ENCODE measurements at regions not wholly inside any gene's neighbourhood (a gene's known extent, or its start where the extent isn't known, plus 50 kb on each side); places are given as distances from the start of the nearest gene placed in this dataset.
"Not testable (repeated sequence)": the region's sequence is repeated elsewhere in the genome, so short reads cannot be mapped to it uniquely, and the experiment has no call there.

GRCh38 chr10:38209332-38209731 is 115.2 kb downstream of the ZNF37A start:
- no peak for DNase-seq

GRCh38 chr10:38209748-38210147 is 115.6 kb downstream of the ZNF37A start:
- not testable (repeated sequence) for DNase-seq

DNA sequence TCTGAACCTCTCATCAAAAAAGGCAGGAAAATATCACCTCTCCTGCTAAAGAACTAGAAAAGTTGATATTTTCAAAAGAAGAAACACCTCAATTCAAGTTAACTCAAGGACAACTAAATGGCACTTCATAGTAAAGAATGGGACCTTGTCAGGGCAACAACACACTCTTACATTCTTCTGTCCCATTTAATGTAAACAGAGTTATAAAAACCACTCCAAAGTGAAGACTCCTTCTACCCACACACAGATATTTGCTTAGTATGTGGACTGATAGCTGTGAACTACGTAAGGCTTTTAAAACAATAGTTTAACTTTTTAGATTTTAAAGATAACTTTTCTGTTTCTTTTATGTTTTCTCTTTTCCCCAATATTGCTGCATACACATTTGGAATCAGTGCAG is 118.3 kb downstream of the ZNF37A start:
- DNase-seq = no peak

GRCh38 chr10:38226385-38226784 is 132.2 kb downstream of the ZNF37A start:
- DNase-seq = no peak

GRCh38 chr10:38228394-38228793 is 134.3 kb downstream of the ZNF37A start:
- no peak for DNase-seq

GRCh38 chr10:38238479-38238878 is 144.3 kb downstream of the ZNF37A start:
- DNase-seq = not testable (repeated sequence)

GRCh38 chr10:38242061-38242649 is 148.0 kb downstream of the ZNF37A start:
- DNase-seq = peak; percentile 5 to 25

- not testable (repeated sequence) for DNase-seq
Observed at GRCh38 chr10:38248113-38248512, 154.0 kb downstream of the ZNF37A start.

GRCh38 chr10:38252551-38252950 is 158.4 kb downstream of the ZNF37A start:
- DNase-seq = peak in 1 of 2 experiments; percentile 3

DNA sequence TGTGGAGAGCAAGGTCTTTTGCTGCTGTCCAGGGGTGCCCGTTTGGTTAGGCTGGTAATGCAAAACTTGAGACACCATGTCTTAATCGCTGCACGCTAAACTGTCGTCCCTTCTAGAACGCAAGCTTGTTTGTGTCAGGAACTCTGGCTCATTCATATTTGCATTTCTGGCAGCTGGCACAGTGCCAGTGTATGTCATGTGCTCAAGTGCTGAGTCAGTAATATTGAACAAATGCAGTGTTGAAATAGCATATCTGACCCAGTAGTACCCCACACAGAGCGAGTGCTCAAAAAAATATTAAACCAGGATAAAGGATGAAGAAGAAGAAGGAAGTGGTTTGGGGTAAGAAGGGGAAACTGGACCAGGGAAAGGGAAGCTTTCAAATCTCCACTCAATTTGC is 173.4 kb downstream of the ZNF37A start:
- not testable (repeated sequence) for DNase-seq

DNA sequence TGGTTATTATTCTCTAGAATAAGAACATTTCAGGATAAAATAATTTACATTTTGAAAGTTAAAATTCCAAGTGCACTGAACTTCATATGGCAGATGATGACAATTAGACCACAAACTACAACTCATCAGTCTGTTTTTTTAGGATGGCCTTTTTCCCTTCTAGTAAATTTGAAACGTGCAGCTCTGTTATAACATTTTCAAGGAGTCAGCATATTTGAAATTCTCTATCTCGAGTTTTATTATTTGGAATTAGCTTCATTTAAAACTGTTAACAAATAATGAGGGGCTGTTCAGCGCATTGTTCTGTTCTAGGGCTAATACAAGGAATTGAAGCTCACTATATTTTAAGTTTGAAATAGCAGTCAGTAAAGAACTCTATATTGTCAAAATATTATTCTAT is 176.9 kb downstream of the ZNF37A start:
- DNase-seq = not testable (repeated sequence)

- DNase-seq = not testable (repeated sequence)
Observed at GRCh38 chr10:38274879-38275278, 180.7 kb downstream of the ZNF37A start.

- not testable (repeated sequence) for DNase-seq
Observed at GRCh38 chr10:38292560-38292959, 198.4 kb downstream of the ZNF37A start.

GRCh38 chr10:38310111-38310510 is 216.0 kb downstream of the ZNF37A start:
- DNase-seq = not testable (repeated sequence)

- DNase-seq = not testable (repeated sequence)
Observed at GRCh38 chr10:38315090-38315805, 221.1 kb downstream of the ZNF37A start.

DNA sequence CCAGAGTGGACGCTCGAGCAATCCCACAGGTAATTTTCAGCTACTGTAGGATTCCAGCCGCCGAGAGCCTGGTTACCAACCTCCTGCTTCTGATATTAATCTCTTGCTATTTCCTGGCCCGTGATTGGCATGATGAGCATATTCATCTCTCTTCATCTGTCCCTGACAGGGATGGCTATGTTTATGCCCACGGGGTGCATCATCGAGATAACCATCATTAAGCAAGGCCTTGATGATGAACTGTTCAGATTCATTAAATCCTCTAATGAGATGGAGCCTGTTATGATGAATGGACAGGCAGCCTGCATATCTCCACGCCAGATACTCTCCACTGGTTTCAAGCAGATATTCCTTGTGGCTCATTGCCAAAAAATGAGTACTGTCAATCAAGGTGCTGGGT is 227.3 kb downstream of the ZNF37A start:
- DNase-seq = not testable (repeated sequence)

DNA sequence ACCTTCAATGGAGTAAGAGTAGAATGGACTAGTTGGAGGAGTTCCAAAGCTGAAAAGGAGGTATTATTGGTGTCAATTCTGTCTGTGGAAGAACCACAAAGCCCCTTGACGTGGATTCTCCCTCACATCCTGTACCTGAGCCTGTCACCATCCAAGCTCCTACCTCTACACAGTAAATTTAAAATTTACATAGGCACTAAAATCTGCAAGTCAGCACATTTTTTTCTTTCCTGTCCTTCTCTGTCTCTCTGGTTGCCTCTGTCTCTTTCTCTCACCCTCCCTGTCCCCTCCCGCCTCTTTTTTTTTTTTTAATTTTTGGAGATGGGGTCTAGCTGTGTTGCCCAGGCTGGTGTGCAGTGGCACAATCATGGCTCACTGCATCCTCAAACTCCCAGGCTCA is 236.2 kb downstream of the ZNF37A start:
- not testable (repeated sequence) for DNase-seq

DNA sequence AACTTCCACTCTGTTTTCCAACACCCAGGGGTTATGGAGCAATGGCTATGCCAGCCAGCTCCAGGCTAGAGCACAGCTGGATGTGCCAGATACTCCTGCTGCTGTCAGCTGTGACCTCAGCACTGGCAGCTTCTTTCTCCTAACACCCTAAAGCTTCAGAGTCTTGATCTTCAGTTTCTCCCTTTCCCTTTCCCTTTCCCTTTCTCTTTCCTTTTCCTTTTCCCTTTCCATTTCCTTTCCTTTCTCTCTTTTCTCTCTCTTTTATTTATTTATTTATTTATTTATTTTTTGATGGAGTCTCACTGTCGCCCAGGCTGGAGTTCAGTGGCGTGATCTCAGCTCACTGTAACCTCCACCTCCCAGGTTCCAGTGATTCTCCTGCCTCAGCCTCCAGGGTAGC is 237.0 kb downstream of the ZNF37A start:
- DNase-seq = not testable (repeated sequence)

DNA sequence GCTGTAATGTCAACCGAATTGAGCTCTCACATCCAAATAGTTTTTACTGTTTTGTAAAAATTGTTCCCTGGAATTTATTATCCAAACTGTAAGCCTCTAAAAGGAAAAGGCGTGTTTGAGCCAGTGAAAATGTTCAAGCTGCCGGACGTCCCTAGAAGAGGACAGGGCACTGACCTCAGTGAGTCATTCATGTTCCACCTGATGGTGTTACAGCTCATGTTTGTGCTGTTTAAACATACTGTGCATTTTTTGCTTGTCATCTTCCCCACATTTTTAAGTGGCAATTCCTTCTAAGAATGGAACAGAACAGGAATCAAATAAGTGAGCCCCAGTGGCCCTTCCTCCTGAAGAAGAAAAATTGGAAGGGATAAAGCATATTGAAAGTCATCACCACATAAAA is 239.6 kb downstream of the ZNF37A start:
- DNase-seq = not testable (repeated sequence)

GRCh38 chr10:38350645-38351044 is 256.5 kb downstream of the ZNF37A start:
- not testable (repeated sequence) for DNase-seq

- DNase-seq = not testable (repeated sequence)
Observed at GRCh38 chr10:38354410-38354809, 260.3 kb downstream of the ZNF37A start.

DNA sequence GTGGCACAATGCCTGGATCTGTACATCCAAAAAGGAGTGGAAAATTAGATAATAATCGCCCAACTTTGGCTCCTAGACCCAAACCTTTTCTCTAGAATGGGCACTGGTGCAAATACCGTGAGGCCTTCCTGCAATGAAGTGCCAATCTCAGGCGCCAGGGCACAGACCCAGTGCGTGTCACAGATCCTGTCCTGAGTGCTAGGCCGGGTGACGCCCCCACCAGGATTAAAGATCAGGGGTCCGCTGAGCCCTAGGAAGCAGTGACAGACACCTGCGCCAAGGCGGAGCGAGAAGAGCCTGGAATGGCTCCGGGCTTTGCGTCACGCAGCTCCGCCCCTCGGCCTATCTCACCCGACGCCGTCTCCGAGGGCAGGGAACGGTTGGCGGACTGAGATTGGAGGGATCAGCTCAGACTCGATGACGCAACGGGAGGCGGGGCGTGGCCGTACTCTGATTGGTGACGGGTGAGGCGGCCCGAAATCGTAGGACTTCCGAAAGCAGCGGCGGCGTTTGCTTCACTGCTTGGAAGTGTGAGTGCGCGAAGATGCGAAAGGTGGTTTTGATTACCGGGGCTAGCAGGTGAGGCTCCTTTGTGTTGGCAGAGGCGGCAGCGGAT is 261.9 kb downstream of the ZNF37A start:
- peak; percentile 40 to 70 for DNase-seq

GRCh38 chr10:38356527-38356926 is 262.4 kb downstream of the ZNF37A start:
- DNase-seq = peak in 1 of 2 experiments; percentile 12

DNA sequence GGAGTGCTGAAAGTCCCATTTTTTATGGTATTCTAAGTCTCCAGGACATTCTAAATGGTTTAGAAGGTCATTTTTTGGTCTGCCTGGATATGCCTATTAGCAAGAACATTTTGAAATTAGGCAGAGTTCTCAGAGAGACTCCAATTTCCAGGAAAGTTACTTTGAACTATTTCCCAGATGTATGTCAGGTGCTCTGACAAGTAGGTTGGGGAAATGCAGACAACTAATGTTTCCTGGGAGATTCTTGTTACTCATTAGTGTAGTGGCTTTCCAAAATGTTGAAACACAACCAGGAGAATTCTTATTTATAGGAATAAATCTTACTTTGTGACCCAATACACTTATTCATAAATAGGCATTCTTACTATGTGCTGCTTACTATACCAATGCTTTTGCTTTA is 268.4 kb downstream of the ZNF37A start:
- not testable (repeated sequence) for DNase-seq

All from NCI-H446 (cell line).